ENCODE measurements at regions not wholly inside any gene's neighbourhood (a gene's known extent, or its start where the extent isn't known, plus 50 kb on each side); places are given as distances from the start of the nearest gene placed in this dataset.

GRCh38 chr9:34796924-34797323 lies 87.0 kb upstream of the CCL21 start:
- no peak for TF ChIP-seq CTCF (IDR thresholded peaks at IDR 0.05; ENCODE audit: low read length)
- no peak for TF ChIP-seq EZH2 (IDR thresholded peaks at IDR 0.05; ENCODE audit: borderline replicate concordance, low read length)
